Endodermal cell (in vitro differentiated cells): ENCODE measurements at regions not wholly inside any gene's neighbourhood (a gene's known extent, or its start where the extent isn't known, plus 50 kb on each side); places are given as distances from the start of the nearest gene placed in this dataset.

Experiments used
- DNase-seq: peaks from one replicate; pipeline ENCODE4 v3.0.0-alpha.2; 2017
- H3K27ac ChIP-seq: 2 replicates; pipeline ENCODE4 v1.5.1; 2013; ENCODE audit warnings: mild to moderate bottlenecking, low read depth, low read length, moderate library complexity
- H3K27me3 ChIP-seq: 2 replicates; pipeline ENCODE4 v1.6.1; 2013; ENCODE audit warnings: mild to moderate bottlenecking, low read length, moderate library complexity; ENCODE audit not compliant: insufficient read depth, control insufficient read depth, poor library complexity, severe bottlenecking
- H3K36me3 ChIP-seq: 2 replicates; pipeline ENCODE4 v1.7.0; 2013; ENCODE audit warnings: mild to moderate bottlenecking, low read length, moderate library complexity; ENCODE audit not compliant: control insufficient read depth, insufficient read depth
- H3K4me1 ChIP-seq: one replicate; pipeline ENCODE4 v1.7.0; 2013; ENCODE audit warnings: low read length; ENCODE audit not compliant: control insufficient read depth, insufficient read depth
- H3K4me3 ChIP-seq: 2 replicates; pipeline ENCODE4 v1.5.1; 2013; ENCODE audit warnings: mild to moderate bottlenecking, low read length, moderate library complexity
- H3K9ac ChIP-seq: 2 replicates; pipeline ENCODE4 v1.6.1; 2013; ENCODE audit warnings: mild to moderate bottlenecking, low read length, moderate library complexity; ENCODE audit not compliant: poor library complexity, severe bottlenecking; ENCODE audit errors: extremely low read depth
- H3K9me3 ChIP-seq: 2 replicates; pipeline ENCODE4 v1.6.1; 2013; ENCODE audit warnings: mild to moderate bottlenecking, low read length, moderate library complexity; ENCODE audit not compliant: control insufficient read depth
- H3K27ac Mint-ChIP-seq: 2 replicates; pipeline ENCODE4 v1.8.0; 2020; ENCODE audit warnings: mixed read lengths
- H3K27me3 Mint-ChIP-seq: 2 replicates; pipeline ENCODE4 v1.8.0; 2021; ENCODE audit warnings: mild to moderate bottlenecking, mixed read lengths; ENCODE audit not compliant: insufficient read depth
- H3K36me3 Mint-ChIP-seq: 2 replicates; pipeline ENCODE4 v1.8.0; 2020; ENCODE audit warnings: low read depth, mixed read lengths
- H3K4me1 Mint-ChIP-seq: 2 replicates; pipeline ENCODE4 v1.8.0; 2020; ENCODE audit warnings: mixed read lengths
- H3K4me3 Mint-ChIP-seq: 2 replicates; pipeline ENCODE4 v1.8.0; 2020; ENCODE audit warnings: mild to moderate bottlenecking, moderate library complexity, mixed read lengths
- H3K9me3 Mint-ChIP-seq: 2 replicates; pipeline ENCODE4 v1.8.0; 2020; ENCODE audit warnings: mild to moderate bottlenecking, mixed read lengths
- WGBS, 2 experiments: methylation state at CpG; one replicate each; pipeline versions ENCODE4 v1.1.5 to v1.1.7; 2013; ENCODE audit warnings: missing lambda C conversion rate in 2 of 2, mixed read lengths in 1 of 2; ENCODE audit not compliant: insufficient coverage in 1 of 2, insufficient read length in 1 of 2; 5-methylcytosine and 5-hydroxymethylcytosine counted together
- TF ChIP-seq, protein P1 (sequence below): fragments of 200-600 bp; sonication (generic); conservative IDR thresholded peaks from 2 replicates; pipeline ENCODE4 v1.5.0; 2021; ENCODE audit warnings: antibody characterized with exemption, mild to moderate bottlenecking

GRCh38 chr10:9515922-9516321, 1461.4 kb downstream of the GATA3 start:
- Histone ChIP-seq H3K4me1 (no peaks in the 10 kb centered on the region), H3K27ac (no peak overlapping the region), H3K36me3 (no peaks in the 10 kb centered on the region), H3K4me3 (no peak overlapping the region), H3K27me3 (no peaks in the 10 kb centered on the region), H3K9me3 (no peaks in the 10 kb centered on the region), H3K9ac (no peak overlapping the region)
- H3K4me1 Mint-ChIP-seq = peaks cover 2% of the 10 kb centered on the region
- H3K27me3 Mint-ChIP-seq = no peaks in the 10 kb centered on the region
- 76 to 77% methylated on average over 5 to 6 of the region's 6 CpGs for WGBS, 2 experiments
- no peak for DNase-seq
- no peak overlapping the region for H3K27ac Mint-ChIP-seq
- TF ChIP-seq, protein P1, sequence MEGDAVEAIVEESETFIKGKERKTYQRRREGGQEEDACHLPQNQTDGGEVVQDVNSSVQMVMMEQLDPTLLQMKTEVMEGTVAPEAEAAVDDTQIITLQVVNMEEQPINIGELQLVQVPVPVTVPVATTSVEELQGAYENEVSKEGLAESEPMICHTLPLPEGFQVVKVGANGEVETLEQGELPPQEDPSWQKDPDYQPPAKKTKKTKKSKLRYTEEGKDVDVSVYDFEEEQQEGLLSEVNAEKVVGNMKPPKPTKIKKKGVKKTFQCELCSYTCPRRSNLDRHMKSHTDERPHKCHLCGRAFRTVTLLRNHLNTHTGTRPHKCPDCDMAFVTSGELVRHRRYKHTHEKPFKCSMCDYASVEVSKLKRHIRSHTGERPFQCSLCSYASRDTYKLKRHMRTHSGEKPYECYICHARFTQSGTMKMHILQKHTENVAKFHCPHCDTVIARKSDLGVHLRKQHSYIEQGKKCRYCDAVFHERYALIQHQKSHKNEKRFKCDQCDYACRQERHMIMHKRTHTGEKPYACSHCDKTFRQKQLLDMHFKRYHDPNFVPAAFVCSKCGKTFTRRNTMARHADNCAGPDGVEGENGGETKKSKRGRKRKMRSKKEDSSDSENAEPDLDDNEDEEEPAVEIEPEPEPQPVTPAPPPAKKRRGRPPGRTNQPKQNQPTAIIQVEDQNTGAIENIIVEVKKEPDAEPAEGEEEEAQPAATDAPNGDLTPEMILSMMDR = no peak
- H3K36me3 Mint-ChIP-seq = no peaks in the 10 kb centered on the region
- H3K4me3 Mint-ChIP-seq = no peak overlapping the region
- H3K9me3 Mint-ChIP-seq = peaks cover 17% of the 10 kb centered on the region

GRCh38 chr10:9535744-9536143, 1481.3 kb downstream of the GATA3 start:
- Mint-ChIP-seq H3K4me3 (no peak overlapping the region), H3K27me3 (peaks cover 1% of the 10 kb centered on the region), H3K4me1 (peaks cover 7% of the 10 kb centered on the region), H3K36me3 (no peaks in the 10 kb centered on the region), H3K27ac (no peak overlapping the region), H3K9me3 (peaks cover 9% of the 10 kb centered on the region)
- no peak overlapping the region for H3K27ac ChIP-seq
- no peaks in the 10 kb centered on the region for H3K36me3 ChIP-seq
- no peaks in the 10 kb centered on the region for H3K4me1 ChIP-seq
- no peak overlapping the region for H3K4me3 ChIP-seq
- no peak overlapping the region for H3K9ac ChIP-seq
- no peak for DNase-seq
- TF ChIP-seq, protein P1 = no peak
- no peaks in the 10 kb centered on the region for H3K9me3 ChIP-seq
- H3K27me3 ChIP-seq = no peaks in the 10 kb centered on the region
- 84 to 100% methylated on average over 2 to 4 of the region's 4 CpGs for WGBS, 2 experiments

DNA sequence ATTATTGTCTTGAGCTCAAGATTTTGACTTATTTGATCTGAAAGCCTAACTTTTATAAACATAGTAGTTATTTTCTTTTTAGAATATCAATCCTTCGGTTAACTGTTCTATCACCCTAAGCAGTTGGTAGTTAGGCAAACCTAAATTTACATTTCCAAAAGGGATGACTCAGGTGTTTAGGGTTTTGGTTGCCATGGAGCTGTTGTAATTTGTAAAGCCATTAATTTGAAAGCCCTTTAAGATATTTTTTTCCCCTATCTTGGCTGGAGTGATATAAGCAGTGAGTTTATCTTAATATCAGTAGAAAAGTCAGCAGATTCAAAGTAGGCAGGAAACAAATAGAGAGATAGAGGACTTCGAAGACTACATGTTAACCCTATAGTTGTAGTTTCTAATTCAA, 1472.6 kb upstream of the CELF2 start:
- H3K27ac ChIP-seq = no peak overlapping the region

More for the DNA sequence above, 1472.6 kb upstream of the CELF2 start:
- H3K27ac Mint-ChIP-seq = peak overlapping the region; percentile 94
- H3K27me3 Mint-ChIP-seq = no peaks in the 10 kb centered on the region
- peaks cover 19% of the 10 kb centered on the region for H3K4me1 Mint-ChIP-seq
- H3K9ac ChIP-seq = peak overlapping the region; percentile 16
- peak overlapping the region; percentile 5 for H3K4me3 Mint-ChIP-seq
- no peaks in the 10 kb centered on the region for H3K27me3 ChIP-seq
- WGBS, 2 experiments = 33% methylated on average over 1 to 2 of the region's 2 CpGs
- H3K9me3 Mint-ChIP-seq = no peaks in the 10 kb centered on the region
- H3K4me3 ChIP-seq = peak overlapping the region; percentile 31
- H3K36me3 Mint-ChIP-seq = no peaks in the 10 kb centered on the region
- no peaks in the 10 kb centered on the region for H3K36me3 ChIP-seq
- H3K4me1 ChIP-seq = peaks cover 3% of the 10 kb centered on the region
- no peak for DNase-seq
- peaks cover 10% of the 10 kb centered on the region for H3K9me3 ChIP-seq
- TF ChIP-seq, protein P1 = no peak
